ENCODE measurements at regions not wholly inside any gene's neighbourhood (a gene's known extent, or its start where the extent isn't known, plus 50 kb on each side); places are given as distances from the start of the nearest gene placed in this dataset.
A peak's percentile ranks its signal among the peaks of the same experiment; 100 is the strongest.

DNA sequence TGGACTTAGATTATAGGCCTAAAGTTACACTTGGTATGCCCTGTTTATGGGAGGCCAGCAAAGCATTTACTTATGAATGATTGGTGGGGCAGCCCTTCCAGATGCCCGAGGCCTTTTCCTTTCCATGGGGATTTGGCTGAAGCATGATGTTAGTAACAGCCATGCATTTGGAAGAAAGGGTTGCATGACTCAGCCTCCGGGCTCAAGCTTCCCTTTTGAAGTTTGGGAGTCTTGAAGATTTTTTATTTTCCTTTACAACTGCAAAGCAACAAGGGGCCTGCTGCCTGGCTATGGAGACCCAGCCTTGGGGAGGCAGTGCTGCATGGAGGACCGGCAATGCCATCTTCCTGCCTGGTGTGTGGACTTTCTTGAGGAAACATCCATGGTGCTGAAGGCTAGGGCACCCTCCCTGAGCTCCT is 244.7 kb downstream of the ICE1 start:
- Mint-ChIP-seq H3K4me1 (ENCODE audit: low read depth, unreplicated experiment) (peaks cover 17% of the 10 kb centered on the region), H3K36me3 (ENCODE audit: unreplicated experiment) (no peaks in the 10 kb centered on the region), H3K27ac (ENCODE audit: unreplicated experiment) (peak overlapping the region; percentile 85), H3K9me3 (ENCODE audit: unreplicated experiment) (no peaks in the 10 kb centered on the region), H3K4me3 (ENCODE audit: unreplicated experiment) (no peak overlapping the region), H3K27me3 (ENCODE audit: unreplicated experiment) (peaks cover 2% of the 10 kb centered on the region)
- TF ChIP-seq, protein P1, sequence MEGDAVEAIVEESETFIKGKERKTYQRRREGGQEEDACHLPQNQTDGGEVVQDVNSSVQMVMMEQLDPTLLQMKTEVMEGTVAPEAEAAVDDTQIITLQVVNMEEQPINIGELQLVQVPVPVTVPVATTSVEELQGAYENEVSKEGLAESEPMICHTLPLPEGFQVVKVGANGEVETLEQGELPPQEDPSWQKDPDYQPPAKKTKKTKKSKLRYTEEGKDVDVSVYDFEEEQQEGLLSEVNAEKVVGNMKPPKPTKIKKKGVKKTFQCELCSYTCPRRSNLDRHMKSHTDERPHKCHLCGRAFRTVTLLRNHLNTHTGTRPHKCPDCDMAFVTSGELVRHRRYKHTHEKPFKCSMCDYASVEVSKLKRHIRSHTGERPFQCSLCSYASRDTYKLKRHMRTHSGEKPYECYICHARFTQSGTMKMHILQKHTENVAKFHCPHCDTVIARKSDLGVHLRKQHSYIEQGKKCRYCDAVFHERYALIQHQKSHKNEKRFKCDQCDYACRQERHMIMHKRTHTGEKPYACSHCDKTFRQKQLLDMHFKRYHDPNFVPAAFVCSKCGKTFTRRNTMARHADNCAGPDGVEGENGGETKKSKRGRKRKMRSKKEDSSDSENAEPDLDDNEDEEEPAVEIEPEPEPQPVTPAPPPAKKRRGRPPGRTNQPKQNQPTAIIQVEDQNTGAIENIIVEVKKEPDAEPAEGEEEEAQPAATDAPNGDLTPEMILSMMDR (IDR thresholded peaks at IDR 0.05; ENCODE audit: partially characterized antibody, unreplicated experiment): no peak
- DNase-seq: peak; percentile 38

DNA sequence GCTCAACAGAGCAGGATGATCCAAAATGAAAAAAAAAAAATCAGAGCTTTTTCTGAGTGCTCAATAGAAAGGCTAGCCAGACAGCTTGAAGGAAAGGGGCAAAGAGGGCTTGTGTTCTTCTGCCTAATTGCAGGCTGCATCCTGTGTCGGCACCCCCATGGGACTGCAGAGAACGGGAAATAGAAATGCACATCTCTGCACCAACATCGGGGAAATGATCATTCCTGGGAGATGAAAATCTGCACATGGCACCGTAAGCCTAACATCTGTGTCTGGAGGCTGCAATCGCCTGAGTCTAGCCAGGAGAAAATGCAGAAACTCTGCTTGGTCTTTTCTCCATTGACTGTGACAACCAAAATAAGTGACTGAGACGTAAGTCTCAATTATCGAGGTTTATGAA is 243.9 kb downstream of the ICE1 start:
- H3K36me3 Mint-ChIP-seq (ENCODE audit: unreplicated experiment): no peaks in the 10 kb centered on the region
- peaks cover 2% of the 10 kb centered on the region for H3K27me3 Mint-ChIP-seq (ENCODE audit: unreplicated experiment)
- peak overlapping the region; percentile 85 for H3K27ac Mint-ChIP-seq (ENCODE audit: unreplicated experiment)
- TF ChIP-seq, protein P1 (IDR thresholded peaks at IDR 0.05; ENCODE audit: partially characterized antibody, unreplicated experiment): no peak
- H3K4me1 Mint-ChIP-seq (ENCODE audit: low read depth, unreplicated experiment): peaks cover 17% of the 10 kb centered on the region
- H3K4me3 Mint-ChIP-seq (ENCODE audit: unreplicated experiment): peak overlapping the region; percentile 56
- no peaks in the 10 kb centered on the region for H3K9me3 Mint-ChIP-seq (ENCODE audit: unreplicated experiment)
- peak; percentile 63 for DNase-seq

DNA sequence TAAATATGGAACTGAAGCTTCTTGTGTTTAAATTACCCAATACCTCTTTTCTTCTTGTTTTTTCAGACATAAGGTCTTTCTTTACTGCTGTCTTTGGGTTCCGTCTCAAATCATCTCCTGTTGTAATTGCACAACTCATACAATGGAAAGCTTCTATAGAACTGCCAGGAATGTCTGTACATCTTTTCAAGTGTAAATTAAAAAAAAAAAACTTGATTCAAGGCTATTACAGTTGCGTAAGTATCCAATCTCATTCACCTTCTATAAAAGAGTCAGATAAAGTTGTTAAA is 243.5 kb downstream of the ICE1 start:
- Mint-ChIP-seq H3K27me3 (ENCODE audit: unreplicated experiment) (peaks cover 2% of the 10 kb centered on the region), H3K9me3 (ENCODE audit: unreplicated experiment) (no peaks in the 10 kb centered on the region), H3K36me3 (ENCODE audit: unreplicated experiment) (no peaks in the 10 kb centered on the region), H3K27ac (ENCODE audit: unreplicated experiment) (peak overlapping the region; percentile 85), H3K4me3 (ENCODE audit: unreplicated experiment) (peak overlapping the region; percentile 56), H3K4me1 (ENCODE audit: low read depth, unreplicated experiment) (peaks cover 17% of the 10 kb centered on the region)
- no peak for DNase-seq
- TF ChIP-seq, protein P1 (IDR thresholded peaks at IDR 0.05; ENCODE audit: partially characterized antibody, unreplicated experiment): no peak

DNA sequence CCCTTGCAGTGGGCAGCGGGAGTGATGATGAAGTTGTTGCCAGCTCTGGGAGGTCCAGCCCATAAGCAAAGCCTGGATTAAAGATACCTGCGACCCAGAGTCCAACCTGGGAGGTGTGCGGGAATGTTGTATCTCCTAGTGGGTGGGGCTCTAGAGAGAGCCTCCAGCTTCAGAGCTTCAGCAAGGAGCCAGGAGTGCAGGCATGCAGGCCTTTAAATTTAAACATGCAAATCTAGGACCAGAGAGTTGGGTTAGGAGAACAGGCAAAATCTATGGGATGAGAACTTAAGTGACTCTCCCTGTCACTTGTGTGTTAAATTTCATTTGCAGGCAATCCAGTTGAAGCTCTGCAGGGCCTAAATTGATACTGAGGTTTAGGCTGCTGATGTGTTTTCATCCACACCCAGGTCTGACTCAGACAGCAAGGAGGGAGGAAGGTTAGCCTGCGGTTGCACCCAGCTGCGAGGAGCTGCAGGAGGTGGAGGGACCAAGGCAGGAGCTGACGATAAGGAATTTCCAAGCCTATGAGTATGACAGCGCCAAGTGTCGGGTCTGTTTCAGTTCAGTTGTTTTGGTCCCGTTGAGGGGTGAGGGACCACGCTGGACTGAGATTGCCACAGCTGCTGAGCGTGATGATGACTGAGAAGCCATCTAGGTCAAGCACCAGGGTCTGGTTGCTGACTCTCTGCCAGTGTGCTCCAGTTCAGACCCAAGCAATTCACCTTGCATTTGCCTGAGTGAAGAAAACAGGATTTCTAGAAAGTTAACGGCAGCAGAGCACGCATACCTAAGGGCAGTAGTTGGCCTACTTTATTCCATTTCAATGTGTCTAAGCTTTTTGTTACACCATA is 243.0 kb downstream of the ICE1 start:
- H3K27ac Mint-ChIP-seq (ENCODE audit: unreplicated experiment): no peak overlapping the region
- H3K27me3 Mint-ChIP-seq (ENCODE audit: unreplicated experiment): peaks cover 2% of the 10 kb centered on the region

More for the DNA sequence above, 243.0 kb downstream of the ICE1 start:
- no peaks in the 10 kb centered on the region for H3K36me3 Mint-ChIP-seq (ENCODE audit: unreplicated experiment)
- no peak for DNase-seq
- no peaks in the 10 kb centered on the region for H3K9me3 Mint-ChIP-seq (ENCODE audit: unreplicated experiment)
- H3K4me3 Mint-ChIP-seq (ENCODE audit: unreplicated experiment): no peak overlapping the region
- H3K4me1 Mint-ChIP-seq (ENCODE audit: low read depth, unreplicated experiment): peaks cover 17% of the 10 kb centered on the region
- TF ChIP-seq, protein P1 (IDR thresholded peaks at IDR 0.05; ENCODE audit: partially characterized antibody, unreplicated experiment): no peak

All from glutamatergic neuron (in vitro differentiated cells).